NCI-H2227 (cell line): ENCODE measurements at regions not wholly inside any gene's neighbourhood (a gene's known extent, or its start where the extent isn't known, plus 50 kb on each side); places are given as distances from the start of the nearest gene placed in this dataset.

Source experiments
- DNase-seq: peaks from one replicate; lab custom pipeline; 2025; ENCODE audit not compliant: unreplicated experiment; lab: John Stamatoyannopoulos, UW

DNA sequence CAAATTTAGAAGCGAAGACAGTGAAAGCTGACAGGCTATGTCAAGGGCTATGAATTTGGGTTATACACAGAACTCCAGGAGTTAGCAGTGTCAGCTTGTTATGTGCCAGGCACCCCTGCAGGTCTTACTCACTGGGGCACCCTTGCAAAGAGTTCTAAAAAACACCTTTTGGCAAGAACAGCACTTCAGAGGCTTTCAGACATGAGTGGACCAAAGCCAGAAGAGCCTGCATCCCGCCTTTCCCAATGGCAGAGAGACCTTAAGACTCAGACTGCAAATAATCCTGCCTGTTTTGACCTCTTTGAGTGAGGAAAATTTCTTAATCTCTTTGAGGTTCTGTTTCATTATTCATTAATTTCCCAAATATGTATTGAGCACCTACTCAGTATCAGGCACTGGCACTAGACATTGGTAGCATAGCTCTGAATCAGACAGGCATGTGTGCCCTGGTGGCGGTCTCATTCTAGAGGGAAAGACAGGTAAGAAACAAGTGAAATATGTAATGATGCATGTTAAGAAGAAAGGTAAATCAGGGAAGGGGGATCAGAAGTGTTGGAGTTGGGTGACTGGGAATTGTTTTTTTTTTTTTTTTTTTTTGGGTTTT is 280.0 kb downstream of the KBTBD8 start:
- no peak for DNase-seq

DNA sequence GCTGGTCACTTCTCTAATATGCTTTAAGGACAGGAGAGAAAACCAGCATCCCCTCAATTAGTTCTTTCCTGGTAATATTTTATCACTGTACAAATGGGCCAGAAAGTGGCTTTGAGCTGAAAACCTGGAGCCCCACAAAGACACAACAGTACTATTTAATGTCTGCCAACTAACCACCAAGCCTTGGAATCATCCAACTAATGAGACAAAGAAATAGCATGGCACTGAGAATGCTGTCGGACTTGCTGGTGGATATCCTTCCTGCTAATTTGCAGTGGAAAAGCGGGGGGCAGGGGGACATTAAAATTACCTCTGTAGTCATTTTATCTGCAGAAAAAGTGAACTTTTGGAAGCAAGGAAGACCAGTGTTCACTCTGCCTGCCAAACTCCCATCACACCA is 288.5 kb downstream of the KBTBD8 start:
- DNase-seq, result no peak

DNA sequence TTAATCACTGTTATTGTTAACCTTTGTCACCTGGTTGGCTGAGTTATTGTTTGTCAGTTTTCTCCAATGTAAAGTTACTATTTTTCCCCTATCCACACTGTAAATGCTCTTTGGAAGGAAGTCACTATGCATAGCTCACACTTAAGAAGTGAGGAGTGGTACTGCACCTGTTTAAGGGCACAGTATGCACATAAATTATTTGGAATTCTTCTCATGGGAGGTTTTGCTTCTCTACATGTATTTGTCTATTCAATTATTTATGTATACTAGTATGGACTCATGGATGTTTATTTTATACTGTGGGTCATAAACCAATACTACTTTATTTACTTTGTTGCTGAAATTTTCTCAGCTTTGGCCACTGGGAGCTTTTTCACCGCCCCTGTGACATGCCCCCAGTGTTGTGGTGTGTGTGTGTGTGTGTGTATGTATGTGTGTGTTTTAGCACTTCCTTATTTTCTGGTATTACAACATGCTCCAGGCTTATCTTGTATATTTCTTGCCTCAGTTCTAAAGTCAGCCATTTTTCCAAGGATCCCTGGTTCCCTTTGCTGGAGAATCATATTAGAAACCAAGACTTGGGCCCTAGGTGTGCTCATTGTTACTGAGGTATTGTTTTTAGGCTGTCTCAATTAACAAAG is 290.5 kb downstream of the KBTBD8 start:
- DNase-seq, result no peak

DNA sequence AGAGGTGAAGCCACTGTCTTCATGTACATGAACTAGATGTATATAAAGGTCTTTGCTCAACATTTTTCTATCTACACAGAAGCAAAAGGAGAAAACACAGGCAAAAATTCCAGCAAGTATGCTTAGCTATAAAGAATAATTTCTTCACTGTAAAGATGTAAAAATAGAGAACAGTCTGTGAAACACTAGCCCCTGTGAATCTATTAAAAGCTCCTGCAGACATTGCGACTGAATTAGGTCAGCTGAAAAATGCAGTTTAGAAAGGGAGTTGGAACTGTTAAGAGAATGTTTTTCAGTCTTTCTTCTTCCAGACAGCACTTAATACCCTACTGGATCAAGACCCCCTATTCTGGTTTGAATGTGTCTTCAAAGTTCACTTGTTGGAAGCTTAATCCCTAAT is 291.5 kb downstream of the KBTBD8 start:
- DNase-seq, result no peak

DNA sequence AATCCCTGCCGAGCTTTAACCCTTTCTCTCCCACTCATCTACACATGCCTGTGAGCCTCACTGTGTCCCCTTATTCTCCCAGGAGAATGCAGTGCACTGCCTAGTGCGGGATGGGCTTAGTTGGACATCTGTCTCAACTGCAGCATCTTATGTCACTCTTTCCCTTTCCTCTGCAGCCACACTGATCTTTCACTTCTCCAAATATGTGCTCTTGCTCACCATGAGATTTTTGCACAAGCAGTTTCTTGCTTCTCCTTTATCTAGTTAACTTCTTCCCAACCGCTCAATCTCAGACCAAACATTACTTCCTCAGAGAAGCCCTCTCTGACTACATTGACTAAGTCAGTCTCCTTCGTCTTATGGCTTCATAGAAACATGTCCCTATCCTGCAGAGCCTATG is 292.3 kb downstream of the KBTBD8 start:
- no peak for DNase-seq

DNA sequence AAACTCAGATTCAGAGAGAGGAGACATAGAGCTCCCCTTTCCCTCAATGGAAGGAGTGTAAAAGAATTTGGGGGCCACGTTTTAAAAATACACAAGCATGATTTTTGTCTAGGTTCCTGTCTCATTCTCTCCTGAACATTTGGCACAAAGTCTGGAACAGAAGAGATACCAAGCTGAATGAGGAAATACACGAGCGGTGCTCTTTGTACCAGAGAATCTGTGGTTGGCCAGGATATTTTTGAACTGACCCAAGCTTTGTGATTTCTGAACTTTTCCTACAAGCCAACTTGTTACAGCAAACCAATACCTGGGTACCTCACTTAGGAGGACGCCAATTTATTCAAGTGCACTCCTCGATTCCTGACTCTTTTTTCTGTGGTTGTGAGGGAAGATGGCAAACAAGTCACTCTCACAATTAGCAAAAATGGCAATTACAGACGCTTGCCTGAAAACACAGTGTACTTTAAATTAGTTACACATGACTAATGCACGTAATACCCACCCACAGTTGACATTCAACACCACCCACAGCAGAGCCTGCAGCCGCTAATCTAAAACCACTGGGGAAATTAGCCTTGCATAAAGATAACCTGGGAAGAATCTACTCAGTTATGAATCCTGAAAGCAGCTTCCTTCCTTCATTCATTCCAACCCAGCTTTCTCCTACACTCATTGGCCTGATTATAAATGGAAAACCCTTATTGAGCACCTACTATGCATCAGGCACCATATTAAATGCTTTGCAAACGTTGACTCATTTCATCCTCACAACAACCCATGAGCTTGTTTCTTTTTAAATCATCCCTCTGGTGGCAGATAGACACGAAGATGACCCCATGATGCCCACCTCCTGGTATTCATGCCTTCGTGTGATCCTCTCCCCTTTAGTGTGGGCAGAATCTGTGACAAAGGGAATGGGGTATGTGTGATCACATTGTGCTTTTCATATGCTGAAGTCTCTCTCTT is 293.5 kb downstream of the KBTBD8 start:
- DNase-seq, result no peak

DNA sequence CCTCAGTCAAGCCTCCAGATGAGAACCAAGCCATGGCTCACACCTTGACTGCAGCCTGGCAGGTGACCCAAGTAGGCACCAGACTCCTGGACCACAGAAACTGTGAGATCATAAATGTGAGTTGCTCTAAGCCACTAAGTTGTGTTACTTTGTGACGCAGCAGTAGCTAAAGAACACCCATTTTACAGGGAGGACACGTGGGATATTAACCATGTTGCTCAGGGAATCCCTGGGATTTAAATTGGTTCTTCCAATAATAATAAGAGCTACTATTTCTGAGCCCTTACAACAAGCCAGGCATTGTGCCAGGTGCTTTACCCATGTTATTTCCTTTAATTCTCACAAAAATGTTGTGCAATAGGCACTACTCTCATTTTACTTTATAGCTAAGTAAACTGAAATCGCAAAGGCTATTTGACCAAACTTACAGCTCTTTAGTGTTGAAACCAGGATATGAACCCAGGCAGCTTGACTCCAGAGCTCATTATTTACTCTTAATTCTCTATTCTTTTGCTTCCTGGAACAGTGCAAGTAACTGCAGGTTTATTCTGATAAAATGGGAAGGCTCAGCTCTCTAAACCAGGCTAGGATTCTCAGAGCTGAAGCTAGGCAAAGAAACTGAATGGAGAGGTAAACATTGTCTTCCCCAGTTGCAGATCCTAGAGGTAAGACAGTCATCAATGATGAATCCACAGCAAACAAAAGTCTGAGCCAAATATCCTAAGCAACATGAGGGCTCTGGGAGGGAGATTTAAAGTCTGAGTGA is 294.4 kb downstream of the KBTBD8 start:
- no peak for DNase-seq

DNA sequence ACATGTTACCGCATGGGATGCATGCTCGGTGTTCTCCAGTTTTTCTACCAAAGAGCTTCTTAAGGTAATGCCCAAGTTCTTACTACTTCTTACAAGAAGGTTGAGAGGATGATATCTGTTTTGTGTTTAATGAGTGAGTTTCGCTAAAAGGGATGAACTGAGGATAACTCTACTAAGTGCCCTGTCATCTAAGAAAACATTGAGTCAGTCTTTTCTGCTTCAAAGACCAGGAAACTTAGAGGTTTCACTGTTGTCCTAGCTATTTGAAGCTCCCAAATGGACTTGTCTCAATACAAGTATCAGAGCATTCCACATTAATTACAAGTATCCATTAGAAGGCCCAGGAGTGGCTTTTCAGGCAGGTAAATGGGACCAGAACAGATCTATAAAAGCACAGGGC is 296.2 kb downstream of the KBTBD8 start:
- DNase-seq, result no peak

DNA sequence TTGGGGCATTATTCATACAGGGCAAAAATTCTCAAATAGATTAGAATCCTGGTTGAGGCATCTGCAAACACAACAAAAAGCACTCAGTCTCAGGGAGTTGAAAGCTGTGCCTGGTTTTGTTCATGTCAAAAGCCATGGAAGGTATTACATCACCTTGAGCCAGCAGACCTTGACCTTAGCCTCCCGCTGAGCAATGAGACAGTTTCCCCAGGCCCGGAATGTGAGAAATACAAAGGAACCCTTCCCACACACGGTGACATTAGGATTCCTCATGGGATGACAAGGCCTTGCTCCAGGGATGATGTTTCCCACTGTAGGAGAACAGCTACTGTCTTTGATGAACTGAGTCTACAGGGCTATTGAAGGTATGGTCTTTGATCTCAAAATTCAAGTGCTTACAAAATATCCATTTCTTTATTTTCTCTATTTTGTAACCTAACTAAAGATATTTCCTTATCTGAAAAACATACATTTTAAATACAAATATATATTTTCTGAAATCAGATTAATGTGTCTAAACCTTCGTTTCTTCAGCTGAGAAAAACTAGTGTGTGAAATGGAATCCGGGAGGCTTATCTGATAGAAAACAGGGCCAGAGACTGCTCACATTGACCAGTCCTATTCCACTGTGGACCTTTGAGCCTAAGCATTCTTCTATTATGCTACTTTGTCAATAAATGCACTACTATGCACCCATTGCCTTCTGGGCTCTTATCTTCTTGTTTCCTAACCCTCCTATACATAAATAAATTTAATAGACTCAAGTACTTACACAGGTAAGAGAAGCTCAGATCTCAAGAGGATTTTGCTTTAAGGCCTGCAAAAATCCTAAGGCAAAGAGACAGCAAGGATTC is 298.2 kb downstream of the KBTBD8 start:
- no peak for DNase-seq

DNA sequence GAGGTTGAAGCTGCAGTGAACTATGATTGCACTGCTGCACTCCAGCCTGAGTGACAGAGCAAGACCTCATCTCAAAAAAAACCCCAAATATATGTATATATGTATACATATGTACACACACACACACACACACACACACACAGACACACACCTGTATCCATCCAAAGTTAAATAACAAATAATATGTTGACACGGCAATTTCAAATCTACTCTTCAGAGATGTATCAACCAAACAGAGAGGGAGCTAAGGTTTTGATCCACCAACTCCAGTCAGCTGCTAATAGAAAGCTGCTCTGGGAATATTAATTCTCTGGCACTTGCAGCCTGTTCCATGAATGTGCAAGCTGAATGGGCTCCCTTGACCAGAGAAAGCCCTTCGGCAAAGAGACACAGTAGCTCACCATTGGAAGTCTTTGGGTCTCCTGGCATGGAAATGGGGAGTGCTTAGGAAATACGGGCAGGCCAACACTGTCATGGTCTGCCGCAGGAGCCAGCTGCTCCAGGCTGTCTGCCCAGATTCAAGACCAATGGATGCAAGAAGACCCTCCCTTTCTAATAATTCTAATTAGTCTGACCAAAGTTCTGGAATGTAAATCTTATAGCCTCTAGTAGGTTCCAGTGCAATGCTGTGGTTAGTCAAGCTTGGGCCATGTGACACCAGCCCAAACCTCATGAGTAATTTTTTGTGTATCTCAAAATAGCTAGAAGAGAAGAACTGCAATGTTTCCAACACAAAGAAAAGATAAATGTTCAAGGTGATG is 299.8 kb downstream of the KBTBD8 start:
- no peak for DNase-seq

DNA sequence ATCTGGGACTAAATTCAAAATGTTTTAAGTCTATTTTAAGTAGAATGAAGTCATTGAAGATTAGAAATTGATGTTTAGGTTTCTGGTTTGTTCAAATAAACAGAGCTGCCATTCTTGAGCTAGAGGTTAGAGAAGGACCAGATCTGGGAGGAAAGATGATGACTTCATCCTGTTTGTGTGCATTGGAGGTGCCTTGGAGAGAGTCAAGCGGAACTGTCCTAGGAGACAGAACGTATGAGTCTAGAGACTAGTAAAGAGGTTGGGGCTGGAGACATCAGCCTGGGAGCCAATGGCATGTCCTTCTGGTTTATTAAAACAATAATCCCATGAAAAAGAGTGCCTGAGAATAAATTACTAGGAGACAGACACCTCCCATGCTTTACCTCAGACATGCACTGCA is 303.4 kb downstream of the KBTBD8 start:
- no peak for DNase-seq

DNA sequence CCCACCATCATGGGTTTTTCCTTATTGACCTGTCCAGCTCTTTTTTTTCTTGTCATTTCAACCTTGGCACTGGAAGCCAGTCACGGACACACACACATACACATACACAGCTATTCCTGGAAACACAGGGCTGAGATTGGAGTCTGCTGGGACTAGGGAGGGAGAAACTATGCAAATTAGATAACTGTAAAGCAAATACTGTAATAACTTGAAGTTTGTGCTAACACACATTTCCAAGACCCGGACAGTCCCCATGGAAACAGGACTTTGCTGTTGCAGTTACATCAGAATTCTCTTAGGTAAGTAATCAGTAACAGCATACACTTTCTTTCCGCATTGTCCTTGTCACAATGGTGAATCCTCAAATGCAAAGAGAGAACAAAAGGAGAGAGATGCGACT is 304.4 kb downstream of the KBTBD8 start:
- DNase-seq, result no peak

DNA sequence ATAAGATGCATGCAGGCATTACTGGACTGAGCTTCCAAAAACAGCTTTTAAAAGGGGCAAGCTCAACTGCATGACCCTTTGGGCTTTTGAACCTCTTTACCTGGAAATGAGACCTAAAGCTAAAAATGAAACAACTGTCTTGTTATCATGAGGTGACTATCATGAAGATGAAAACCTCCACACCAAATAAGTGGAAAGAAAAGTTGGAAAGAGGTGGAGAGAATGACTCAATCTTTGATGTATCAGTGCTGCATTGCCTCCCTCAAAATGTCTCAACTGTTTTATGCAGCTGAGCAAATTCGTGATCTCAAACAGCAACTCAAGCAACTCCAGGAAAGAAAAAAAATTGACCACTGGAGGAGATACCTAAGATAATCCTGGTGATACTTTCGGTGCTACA is 307.1 kb downstream of the KBTBD8 start:
- no peak for DNase-seq

DNA sequence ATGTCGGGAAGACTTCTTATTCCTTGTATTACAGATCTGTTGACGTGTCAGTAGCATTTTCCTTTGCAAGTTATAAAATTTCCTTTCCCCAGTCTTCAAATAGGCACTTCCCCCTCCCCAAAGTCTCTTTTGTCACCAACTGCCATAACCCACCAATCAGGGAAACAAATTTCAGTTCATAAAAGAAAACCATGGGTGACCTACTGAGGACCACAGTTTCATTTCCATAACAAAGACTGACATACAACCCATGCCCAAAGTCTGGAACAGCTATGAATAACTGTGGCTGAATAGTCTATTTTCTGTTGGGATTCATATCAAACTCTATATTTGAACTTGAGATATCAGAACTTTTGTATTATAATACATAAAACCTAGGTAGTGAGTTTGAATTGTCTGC is 307.8 kb downstream of the KBTBD8 start:
- DNase-seq, result no peak

DNA sequence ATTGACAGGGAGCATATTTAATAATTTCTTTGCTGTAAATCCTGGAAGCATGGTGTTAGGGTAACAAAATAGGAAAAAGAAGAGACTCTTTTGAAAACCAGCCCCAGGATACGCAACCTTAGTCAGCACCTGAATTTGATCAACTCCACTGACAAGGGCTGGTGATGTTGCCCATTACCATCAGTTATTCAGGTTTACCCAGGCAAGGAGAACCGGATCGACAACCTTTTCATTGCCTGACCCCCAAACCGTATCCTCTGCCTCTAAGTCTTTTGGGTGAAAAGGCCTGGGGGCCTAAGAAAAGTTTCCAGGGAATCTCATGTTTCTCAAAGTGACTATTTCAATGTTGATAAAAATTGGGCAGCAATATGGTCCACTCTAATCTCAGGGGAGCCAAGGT is 313.3 kb downstream of the KBTBD8 start:
- DNase-seq, result no peak

DNA sequence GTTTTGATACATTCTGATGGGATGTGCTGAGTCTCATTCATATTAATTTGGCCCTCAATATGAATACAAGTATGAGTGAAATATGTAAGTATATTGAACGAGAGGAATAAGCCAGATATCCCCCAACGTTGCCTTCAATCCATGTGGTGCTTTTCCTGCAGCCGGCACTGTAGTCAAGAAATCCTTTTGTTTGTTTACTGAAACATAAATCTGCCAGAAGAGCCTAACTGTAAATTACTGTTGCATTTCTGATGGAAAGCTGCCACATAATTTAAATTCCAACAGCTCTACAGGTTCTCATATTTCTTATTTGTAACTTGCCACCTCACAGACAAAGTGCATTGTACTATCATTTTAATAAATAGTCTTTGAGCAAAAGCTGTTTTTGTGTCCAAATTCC is 314.0 kb downstream of the KBTBD8 start:
- no peak for DNase-seq

DNA sequence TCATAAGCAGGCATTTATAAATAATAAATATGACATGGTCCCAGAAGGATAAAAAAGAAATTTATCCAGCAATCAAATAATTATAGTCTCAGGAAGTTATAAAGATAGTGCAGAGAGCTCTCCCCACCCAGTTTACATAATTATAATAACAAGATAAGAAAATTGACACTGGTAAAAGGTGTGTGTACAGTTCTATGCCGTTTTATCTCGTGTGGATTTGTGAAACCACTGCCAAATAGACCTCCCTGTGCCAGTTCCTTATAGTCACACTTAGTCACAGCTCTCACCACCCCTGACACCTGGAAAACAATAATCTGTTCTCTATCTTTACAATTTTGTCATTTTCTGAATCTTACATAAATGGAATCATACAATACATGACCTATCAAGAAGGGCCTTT is 320.1 kb downstream of the KBTBD8 start:
- DNase-seq, result no peak

DNA sequence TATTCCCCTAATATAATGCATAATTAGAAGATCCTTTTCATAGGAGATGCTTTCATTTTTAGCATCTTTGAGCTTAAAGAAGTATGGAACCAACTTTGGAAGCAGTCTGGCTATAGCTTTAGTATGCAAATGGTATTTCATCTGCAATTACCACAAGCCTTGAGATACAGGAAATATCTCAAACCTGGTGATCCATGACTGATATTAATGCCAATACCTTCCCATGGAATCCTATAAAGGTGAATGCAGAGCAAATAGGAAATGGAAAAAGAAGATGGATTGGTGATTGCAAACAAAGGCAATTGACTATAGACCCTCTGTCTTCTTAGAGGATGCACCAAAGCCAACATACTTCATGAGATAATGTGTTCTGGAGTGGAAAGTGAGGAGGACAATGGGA is 326.4 kb downstream of the KBTBD8 start:
- no peak for DNase-seq
